Erythroblast (primary cell): ENCODE measurements at regions not wholly inside any gene's neighbourhood (a gene's known extent, or its start where the extent isn't known, plus 50 kb on each side); places are given as distances from the start of the nearest gene placed in this dataset.

ENCODE experiments used
- GATA1 ChIP-seq: IDR thresholded peaks from 2 replicates; pipeline ENCODE4 v1.6.1; 2011; ENCODE audit warnings: low read depth, mild to moderate bottlenecking, control low read depth, low read length, moderate library complexity
- POLR2A ChIP-seq: IDR thresholded peaks from 2 replicates; pipeline ENCODE4 v1.6.1; 2011; ENCODE audit warnings: mild to moderate bottlenecking, low read length

DNA sequence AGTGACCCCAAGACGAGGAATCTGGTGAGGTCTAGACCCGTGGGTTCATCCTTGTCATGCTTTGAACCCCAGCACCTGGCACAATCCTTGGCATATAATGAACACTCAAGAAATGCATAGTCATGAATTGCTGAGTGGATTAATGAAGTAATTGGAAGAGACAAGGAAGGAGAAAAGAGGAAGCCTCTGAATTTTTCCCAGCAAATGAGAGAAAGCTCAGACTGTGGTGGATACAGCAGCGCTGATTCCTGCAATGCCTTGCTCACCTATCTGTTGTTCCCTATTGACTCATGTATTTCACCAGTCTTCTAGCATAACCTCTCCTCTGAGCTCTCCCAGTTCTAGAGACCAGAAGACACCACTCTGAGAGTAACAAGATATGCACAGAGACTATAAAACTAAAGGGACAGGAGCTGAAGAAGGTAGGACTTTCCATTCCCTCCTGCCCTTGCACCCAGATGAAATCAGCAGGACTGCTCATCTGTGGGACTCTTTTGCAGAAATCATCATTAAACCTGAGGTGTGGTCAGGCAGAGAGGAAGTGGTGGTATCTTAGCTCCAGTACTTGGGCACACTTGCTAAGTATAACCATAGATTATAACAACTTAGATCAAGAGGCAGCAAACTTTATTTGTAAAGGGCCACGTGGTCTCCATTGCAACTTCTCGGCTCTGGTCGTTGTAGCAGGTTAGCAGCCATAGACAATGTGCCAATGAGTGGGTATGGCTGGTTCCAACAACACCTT is 102.8 kb downstream of the MAF start:
- TF ChIP-seq POLR2A (no peak), GATA1 (no peak)
